HEK293 (cell line): ENCODE measurements at regions not wholly inside any gene's neighbourhood (a gene's known extent, or its start where the extent isn't known, plus 50 kb on each side); places are given as distances from the start of the nearest gene placed in this dataset.

Experiments
- CTCF ChIA-PET: fragments of 350-600 bp; formaldehyde crosslinking; extraction: SDS; loops from one replicate; lab custom pipeline; 2021; ENCODE audit warnings: antibody characterized with exemption; lab: Yijun Ruan, JAX
- POLR2A ChIA-PET: fragments of 300-600 bp; formaldehyde crosslinking; extraction: SDS; loops from one replicate; lab custom pipeline; 2020; ENCODE audit warnings: antibody characterized with exemption, inconsistent platforms; lab: Yijun Ruan, JAX
- H3K27ac ChIP-seq: fragments of 200-500 bp; sonication (Bioruptor generic); 2 replicates; pipeline ENCODE4 v1.5.1; 2014; ENCODE audit warnings: low read depth, low read length, control low read depth, inconsistent platforms; ENCODE audit errors: extremely low read depth
- H3K36me3 ChIP-seq, 2 experiments: fragments of 200-500 bp in 1 of 2; sonication (Bioruptor generic) in 1 of 2; 1 replicate in 1 of 2; 2 replicates in 1 of 2; pipeline ENCODE4 v1.5.1; 2014 to 2017; ENCODE audit warnings: inconsistent platforms in 2 of 2, low read length in 2 of 2; ENCODE audit not compliant: control insufficient read depth in 2 of 2, insufficient read depth in 1 of 2
- H3K4me1 ChIP-seq: fragments of 200-500 bp; sonication (Bioruptor generic); 2 replicates; pipeline ENCODE4 v1.5.1; 2014; ENCODE audit warnings: mild to moderate bottlenecking, low read length, inconsistent platforms; ENCODE audit not compliant: control insufficient read depth, insufficient read depth
- H3K4me3 ChIP-seq: 2 replicates; pipeline ENCODE4 v1.5.1; 2011; ENCODE audit warnings: low read depth, mild to moderate bottlenecking, control low read depth, low read length, moderate library complexity
- H3K9me3 ChIP-seq: fragments of 200-500 bp; sonication (Bioruptor generic); 2 replicates; pipeline ENCODE4 v1.5.1; 2014; ENCODE audit warnings: low read depth, low read length, inconsistent platforms; ENCODE audit not compliant: control insufficient read depth, insufficient read depth
- SP2 ChIP-seq: fragments of 450-650 bp; formaldehyde crosslinking; IDR thresholded peaks from 2 replicates; pipeline ENCODE4 v1.5.1; 2016; ENCODE audit warnings: missing biosample characterization, missing genetic modification characterization
- ZBTB49 ChIP-seq: fragments of 450-650 bp; formaldehyde crosslinking; IDR thresholded peaks from 2 replicates; pipeline ENCODE4 v1.5.1; 2016; ENCODE audit warnings: missing biosample characterization, missing genetic modification characterization, low read depth
- ZNF138 ChIP-seq: fragments of 450-650 bp; formaldehyde crosslinking; IDR thresholded peaks from 2 replicates; pipeline ENCODE4 v1.5.1; 2016; ENCODE audit warnings: missing biosample characterization, missing genetic modification characterization, borderline replicate concordance
- ZNF146 ChIP-seq: fragments of 450-650 bp; formaldehyde crosslinking; IDR thresholded peaks from 2 replicates; pipeline ENCODE4 v1.5.1; 2016; ENCODE audit warnings: missing biosample characterization, missing genetic modification characterization
- ZNF175 ChIP-seq: fragments of 450-650 bp; formaldehyde crosslinking; IDR thresholded peaks from 2 replicates; pipeline ENCODE4 v1.5.1; 2016; ENCODE audit warnings: missing biosample characterization, missing genetic modification characterization
- ZNF266 ChIP-seq: fragments of 450-650 bp; formaldehyde crosslinking; IDR thresholded peaks from 2 replicates; pipeline ENCODE4 v1.5.1; 2016; ENCODE audit warnings: missing biosample characterization, missing genetic modification characterization, low read depth
- ZNF37A ChIP-seq: fragments of 450-650 bp; IDR thresholded peaks from 2 replicates; pipeline ENCODE4 v1.5.1; 2018; ENCODE audit warnings: missing biosample characterization, missing genetic modification characterization
- ZNF549 ChIP-seq: fragments of 450-650 bp; IDR thresholded peaks from 2 replicates; pipeline ENCODE4 v1.5.1; 2018; ENCODE audit warnings: missing biosample characterization, missing genetic modification characterization, mild to moderate bottlenecking, inconsistent platforms, moderate library complexity
- ZNF558 ChIP-seq: fragments of 450-650 bp; formaldehyde crosslinking; IDR thresholded peaks from 2 replicates; pipeline ENCODE4 v1.5.1; 2016; ENCODE audit warnings: missing biosample characterization, missing genetic modification characterization
- ZNF561 ChIP-seq: fragments of 450-650 bp; IDR thresholded peaks from 2 replicates; pipeline ENCODE4 v1.5.1; 2018; ENCODE audit warnings: missing biosample characterization, missing genetic modification characterization, borderline replicate concordance
- ZNF585B ChIP-seq: fragments of 450-650 bp; formaldehyde crosslinking; IDR thresholded peaks from 2 replicates; pipeline ENCODE4 v1.5.1; 2016; ENCODE audit warnings: missing biosample characterization, missing genetic modification characterization
- ZNF623 ChIP-seq: fragments of 450-650 bp; formaldehyde crosslinking; IDR thresholded peaks from 2 replicates; pipeline ENCODE4 v1.5.1; 2016; ENCODE audit warnings: missing biosample characterization, missing genetic modification characterization
- ZNF670 ChIP-seq: fragments of 450-650 bp; formaldehyde crosslinking; IDR thresholded peaks from 2 replicates; pipeline ENCODE4 v1.5.1; 2016; ENCODE audit warnings: missing biosample characterization, missing genetic modification characterization, low read depth
- ZNF830 ChIP-seq: fragments of 450-650 bp; IDR thresholded peaks from 2 replicates; pipeline ENCODE4 v1.5.0; 2018; ENCODE audit warnings: missing biosample characterization, missing genetic modification characterization, low read depth, mild to moderate bottlenecking, moderate library complexity
- TF ChIP-seq, protein P1 (sequence below): fragments of 450-650 bp; formaldehyde crosslinking; IDR thresholded peaks from 2 replicates; pipeline ENCODE4 v1.5.1; 2017; ENCODE audit warnings: missing biosample characterization, missing genetic modification characterization
- TF ChIP-seq, protein P2 (sequence below): fragments of 450-650 bp; formaldehyde crosslinking; IDR thresholded peaks from 2 replicates; pipeline ENCODE4 v1.5.1; 2016; ENCODE audit warnings: missing biosample characterization, missing genetic modification characterization
- TF ChIP-seq, protein P3 (sequence below): IDR thresholded peaks from 2 replicates; pipeline ENCODE4 v1.6.1; 2011; ENCODE audit warnings: mild to moderate bottlenecking, low read depth, low read length, borderline replicate concordance

GRCh38 chr4:162323919-162324318 lies 160.1 kb upstream of the FSTL5 start (continued):
- TF ChIP-seq ZNF175 (tag by site-specific recombination), result no peak

GRCh38 chr4:162322054-162322453 lies 158.3 kb upstream of the FSTL5 start:
- TF ChIP-seq ZNF266 (tag by site-specific recombination), result no peak
- no peak for TF ChIP-seq ZNF558 (tag by site-specific recombination)
- TF ChIP-seq, protein P1, sequence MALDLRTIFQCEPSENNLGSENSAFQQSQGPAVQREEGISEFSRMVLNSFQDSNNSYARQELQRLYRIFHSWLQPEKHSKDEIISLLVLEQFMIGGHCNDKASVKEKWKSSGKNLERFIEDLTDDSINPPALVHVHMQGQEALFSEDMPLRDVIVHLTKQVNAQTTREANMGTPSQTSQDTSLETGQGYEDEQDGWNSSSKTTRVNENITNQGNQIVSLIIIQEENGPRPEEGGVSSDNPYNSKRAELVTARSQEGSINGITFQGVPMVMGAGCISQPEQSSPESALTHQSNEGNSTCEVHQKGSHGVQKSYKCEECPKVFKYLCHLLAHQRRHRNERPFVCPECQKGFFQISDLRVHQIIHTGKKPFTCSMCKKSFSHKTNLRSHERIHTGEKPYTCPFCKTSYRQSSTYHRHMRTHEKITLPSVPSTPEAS, result no peak
- no peak for TF ChIP-seq ZNF670 (tag by site-specific recombination)
- TF ChIP-seq ZNF585B (tag by site-specific recombination), result no peak
- no peak for TF ChIP-seq ZNF561 (tag by site-specific recombination)
- TF ChIP-seq, protein P2, sequence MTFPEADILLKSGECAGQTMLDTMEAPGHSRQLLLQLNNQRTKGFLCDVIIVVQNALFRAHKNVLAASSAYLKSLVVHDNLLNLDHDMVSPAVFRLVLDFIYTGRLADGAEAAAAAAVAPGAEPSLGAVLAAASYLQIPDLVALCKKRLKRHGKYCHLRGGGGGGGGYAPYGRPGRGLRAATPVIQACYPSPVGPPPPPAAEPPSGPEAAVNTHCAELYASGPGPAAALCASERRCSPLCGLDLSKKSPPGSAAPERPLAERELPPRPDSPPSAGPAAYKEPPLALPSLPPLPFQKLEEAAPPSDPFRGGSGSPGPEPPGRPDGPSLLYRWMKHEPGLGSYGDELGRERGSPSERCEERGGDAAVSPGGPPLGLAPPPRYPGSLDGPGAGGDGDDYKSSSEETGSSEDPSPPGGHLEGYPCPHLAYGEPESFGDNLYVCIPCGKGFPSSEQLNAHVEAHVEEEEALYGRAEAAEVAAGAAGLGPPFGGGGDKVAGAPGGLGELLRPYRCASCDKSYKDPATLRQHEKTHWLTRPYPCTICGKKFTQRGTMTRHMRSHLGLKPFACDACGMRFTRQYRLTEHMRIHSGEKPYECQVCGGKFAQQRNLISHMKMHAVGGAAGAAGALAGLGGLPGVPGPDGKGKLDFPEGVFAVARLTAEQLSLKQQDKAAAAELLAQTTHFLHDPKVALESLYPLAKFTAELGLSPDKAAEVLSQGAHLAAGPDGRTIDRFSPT (tag by site-specific recombination), result no peak
- TF ChIP-seq ZNF623 (tag by site-specific recombination), result no peak
- TF ChIP-seq ZNF138 (tag by site-specific recombination), result no peak
- CTCF ChIA-PET, result no interaction called here
- Histone ChIP-seq H3K4me3 (no peak overlapping the region), H3K27ac (no peak overlapping the region), H3K9me3 (no peaks in the 10 kb centered on the region), H3K36me3 (no peaks in the 10 kb centered on the region), H3K4me1 (no peaks in the 10 kb centered on the region)
- POLR2A ChIA-PET, result no interaction called here

DNA sequence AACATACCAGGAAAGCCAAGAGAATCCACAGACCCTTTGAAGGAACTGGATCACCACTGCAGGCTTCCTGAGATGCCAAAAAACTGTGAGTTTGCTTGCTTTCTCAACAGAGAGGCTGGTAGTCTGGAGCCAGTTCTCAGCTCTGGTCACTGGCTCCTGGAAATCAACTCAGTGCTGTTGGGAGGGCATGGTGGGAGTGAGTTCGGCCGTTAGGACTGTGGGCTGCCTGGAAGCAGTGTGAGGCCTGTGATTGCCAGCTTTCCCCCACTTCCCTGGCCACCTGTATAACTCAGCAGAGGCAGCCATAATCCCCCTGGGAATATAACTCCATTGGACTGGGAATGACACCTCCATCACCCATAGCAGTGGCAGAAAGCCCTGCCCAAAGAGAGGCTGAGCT lies 122.0 kb upstream of the FSTL5 start:
- POLR2A ChIA-PET, result no interaction called here
- no peaks in the 10 kb centered on the region for H3K36me3 ChIP-seq
- H3K9me3 ChIP-seq, result no peaks in the 10 kb centered on the region
- no peak for TF ChIP-seq ZNF37A
- no peak for TF ChIP-seq SP2 (tag by site-specific recombination)
- TF ChIP-seq ZNF558 (tag by site-specific recombination), result no peak
- TF ChIP-seq ZNF549 (tag by site-specific recombination), result no peak
- TF ChIP-seq ZBTB49 (tag by site-specific recombination), result no peak
- TF ChIP-seq ZNF146 (tag by site-specific recombination), result no peak
- TF ChIP-seq ZNF830, result no peak
- TF ChIP-seq, protein P3, sequence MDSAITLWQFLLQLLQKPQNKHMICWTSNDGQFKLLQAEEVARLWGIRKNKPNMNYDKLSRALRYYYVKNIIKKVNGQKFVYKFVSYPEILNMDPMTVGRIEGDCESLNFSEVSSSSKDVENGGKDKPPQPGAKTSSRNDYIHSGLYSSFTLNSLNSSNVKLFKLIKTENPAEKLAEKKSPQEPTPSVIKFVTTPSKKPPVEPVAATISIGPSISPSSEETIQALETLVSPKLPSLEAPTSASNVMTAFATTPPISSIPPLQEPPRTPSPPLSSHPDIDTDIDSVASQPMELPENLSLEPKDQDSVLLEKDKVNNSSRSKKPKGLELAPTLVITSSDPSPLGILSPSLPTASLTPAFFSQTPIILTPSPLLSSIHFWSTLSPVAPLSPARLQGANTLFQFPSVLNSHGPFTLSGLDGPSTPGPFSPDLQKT, result no peak
- CTCF ChIA-PET, result no interaction called here
- H3K4me3 ChIP-seq, result no peak overlapping the region
- no peaks in the 10 kb centered on the region for H3K4me1 ChIP-seq
- no peak overlapping the region for H3K27ac ChIP-seq
